ENCODE measurements at regions not wholly inside any gene's neighbourhood (a gene's known extent, or its start where the extent isn't known, plus 50 kb on each side); places are given as distances from the start of the nearest gene placed in this dataset.
A peak's percentile ranks its signal among the peaks of the same experiment; 100 is the strongest.

DNA sequence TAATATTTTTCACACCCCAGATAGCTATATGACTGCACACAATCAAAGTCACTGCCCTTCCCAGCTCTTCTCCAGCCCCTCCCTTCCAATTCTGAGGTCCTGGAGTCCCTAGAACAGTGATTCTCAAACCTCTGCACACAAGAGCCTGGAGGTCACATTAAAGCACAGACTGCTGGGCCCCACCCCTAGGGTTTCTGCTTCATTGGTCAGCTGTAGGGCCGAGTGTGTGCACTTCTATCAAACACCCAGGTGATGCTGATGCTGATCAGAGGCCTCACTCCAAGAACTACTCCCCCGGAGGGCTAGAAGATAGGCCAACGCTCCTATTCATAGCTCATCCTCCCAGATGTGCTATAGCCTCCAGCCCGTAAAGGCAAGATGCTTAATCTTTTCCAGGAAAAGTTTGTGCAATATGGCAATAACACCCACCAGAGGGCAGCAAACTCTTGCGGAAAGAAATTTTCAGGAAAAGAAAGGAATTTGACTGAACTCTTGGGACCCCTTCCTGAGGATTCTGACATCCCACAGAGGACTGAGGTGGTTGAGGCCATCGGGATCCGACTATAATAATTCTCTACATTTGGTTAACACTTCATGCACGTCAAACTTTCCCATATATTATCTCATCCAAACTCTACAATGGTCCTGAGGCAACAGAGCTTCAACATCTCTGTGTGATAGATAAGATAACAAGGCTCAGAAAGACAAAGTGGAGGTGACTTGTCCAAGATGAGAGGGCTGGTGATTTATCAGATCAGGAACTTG is 194.2 kb upstream of the PKDCC start:
- DNase-seq (ENCODE audit: low read depth): no peak

DNA sequence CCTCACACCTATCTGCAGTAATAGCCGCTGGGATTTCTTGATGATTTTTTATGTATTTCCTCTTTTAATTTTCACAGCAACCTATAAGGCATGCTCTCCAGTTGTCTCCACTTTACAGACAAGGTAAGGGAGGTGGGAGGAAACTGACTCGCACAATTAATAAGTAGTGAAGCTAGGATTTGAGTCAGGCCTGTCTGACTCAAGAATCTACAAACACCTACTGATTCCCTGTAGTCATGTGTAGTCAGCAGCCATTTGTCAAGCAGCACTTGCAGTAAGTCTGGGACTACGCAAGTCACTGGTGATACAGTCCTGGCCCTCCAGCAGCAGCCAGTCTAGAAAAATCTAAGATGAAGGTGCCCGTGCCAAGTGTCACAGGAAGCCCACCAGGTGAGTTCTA is 193.6 kb upstream of the PKDCC start:
- no peak for DNase-seq (ENCODE audit: low read depth)

DNA sequence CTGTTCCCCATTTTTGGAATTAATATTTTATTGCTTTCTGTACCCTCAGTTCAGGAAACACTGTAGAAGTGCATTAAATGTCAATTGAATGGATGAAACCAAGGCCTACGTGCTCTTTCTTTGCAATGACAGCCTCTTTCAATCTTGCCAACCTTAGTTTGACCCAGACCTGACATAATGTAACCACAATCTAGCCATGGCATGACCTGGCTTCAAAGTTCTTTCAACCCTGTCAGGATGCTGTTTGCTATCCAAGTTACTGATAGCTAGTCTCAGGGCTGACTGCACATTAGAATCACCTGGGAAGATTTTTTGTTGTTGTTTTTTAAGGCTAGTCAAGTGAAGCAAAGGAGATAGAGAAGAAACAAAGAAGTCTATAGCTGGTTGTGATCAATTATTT is 190.9 kb upstream of the PKDCC start:
- no peak for DNase-seq (ENCODE audit: low read depth)

DNA sequence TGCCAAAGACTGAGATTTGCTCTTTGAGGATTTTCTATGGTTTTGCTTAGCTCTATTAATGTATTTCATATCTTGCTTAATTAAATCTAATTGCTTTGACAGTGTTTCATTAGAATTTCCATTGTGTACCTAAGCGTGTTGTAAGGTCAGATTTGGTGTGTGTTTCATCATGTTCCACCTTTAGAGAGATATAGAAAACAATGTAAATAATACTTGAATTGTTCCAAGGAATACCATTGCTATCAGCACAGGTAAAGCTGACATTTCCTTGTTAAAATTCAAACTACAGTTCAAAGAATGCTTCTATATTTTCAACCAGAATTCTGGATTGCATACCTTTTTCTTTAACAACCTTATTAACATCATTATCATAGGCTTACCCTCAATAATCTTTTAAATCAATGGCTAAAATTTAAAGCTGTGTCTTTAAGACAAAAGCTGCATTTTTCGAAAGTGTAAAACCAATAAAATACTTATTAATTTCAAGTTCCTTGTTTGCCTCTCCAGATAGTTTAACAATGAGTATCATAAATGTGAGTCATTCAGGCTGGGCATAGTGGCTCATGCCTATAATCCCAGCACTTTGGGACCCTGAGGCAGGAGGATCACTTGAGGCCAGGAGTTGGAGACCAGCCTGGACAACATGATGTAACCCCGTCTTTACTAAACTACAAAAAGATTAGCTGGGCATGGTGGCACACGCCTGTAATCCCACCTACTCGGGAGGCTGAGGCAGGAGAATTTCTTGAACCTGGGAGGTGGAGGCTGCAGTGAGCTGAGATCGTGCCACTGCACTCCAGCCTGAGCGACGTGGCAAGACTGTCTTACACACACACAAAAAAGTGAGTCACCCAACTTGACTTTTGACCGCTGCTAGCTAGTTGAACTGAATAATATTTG is 188.0 kb upstream of the PKDCC start:
- DNase-seq (ENCODE audit: low read depth): no peak

DNA sequence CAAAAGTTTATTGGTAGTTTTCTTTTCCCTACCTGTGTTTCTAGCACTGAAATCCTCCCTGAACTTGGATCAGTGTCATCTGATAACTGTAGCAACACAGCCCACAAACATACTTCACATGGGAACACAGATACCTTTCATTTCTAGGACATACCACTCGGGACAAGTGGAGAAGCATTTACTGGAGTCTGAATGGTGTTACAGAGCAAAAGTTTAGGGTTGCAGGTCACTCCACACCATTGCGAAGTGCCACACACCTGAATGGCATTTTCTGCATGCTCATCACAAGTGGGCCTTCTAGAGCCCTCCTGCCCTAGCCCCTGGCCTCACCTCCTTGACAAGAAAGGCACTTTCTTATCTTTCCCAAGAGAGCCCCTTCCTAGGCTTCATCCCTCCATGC is 184.8 kb upstream of the PKDCC start:
- DNase-seq (ENCODE audit: low read depth): no peak

DNA sequence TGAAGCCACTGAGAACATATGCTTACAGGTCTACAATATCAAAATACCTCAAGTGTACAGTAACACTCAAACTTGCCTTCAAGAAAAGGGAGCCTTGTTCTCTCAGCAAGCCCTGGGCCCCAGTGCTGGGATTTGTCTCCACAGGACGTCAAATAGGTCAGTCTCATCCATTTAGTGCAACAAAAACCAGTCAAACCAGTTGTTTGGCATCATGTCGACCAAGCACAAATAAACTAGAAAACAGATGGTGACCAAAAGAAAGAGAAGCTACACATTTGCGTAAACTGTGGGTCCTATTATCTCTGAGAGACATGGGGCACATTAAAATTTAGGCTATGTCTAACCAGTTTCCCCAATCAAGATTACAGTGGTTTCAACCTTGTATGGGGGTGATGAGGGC is 182.6 kb upstream of the PKDCC start:
- no peak for DNase-seq (ENCODE audit: low read depth)

DNA sequence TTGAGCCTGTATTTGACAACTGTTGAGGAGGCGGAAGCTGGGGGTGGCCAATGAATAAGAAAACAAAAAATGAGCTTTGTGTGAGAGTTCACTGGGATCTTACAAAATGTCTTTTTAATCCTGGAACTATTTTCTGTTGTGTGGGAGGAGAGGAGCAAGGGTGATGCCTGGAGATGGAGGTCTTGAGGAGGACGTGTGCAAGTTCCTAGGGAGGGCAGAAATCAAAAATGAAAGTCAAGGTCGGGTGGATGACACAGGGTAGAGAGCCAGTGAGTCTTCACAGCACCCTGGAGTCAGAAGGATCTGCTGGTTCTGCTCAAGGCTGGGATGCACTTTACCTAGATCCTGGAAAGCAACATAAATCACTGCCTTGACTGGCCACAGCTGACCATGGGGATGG is 180.3 kb upstream of the PKDCC start:
- DNase-seq (ENCODE audit: low read depth): no peak

DNA sequence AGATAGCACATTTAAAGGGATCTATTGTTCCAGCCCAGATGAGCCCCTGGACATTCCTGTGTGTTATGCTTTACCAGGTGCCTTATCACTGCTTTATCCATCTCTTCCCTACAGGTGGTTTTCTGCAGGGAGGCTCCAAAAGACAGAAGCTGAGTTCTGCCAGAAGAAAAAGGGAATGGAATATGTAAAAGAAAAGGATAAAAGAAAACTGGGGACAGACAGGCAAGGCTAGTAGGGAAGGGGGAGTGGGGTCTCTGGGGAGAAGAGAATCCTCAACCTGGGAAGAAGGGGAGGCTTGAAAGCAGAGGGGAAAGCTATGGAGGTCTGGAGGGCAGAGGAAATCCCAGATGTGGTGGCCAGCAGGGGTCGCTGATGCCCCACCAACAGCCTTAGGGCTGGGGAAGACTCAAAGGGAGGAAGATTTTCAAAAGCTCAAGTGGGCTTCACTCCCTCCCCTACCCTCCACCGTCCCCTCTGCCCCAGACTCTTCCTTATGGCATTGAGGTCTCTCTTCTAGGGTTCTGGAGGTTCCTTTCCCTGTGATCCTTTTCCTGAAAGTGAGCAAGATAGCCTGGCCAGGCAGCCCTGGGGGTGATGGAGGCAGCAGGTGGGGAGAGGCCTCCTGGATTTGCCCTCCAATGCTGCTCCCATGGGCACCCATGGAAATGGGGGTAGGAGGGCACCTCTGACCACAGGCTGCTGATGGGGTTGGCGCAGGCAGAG is 178.1 kb upstream of the PKDCC start:
- peak; percentile 23 for DNase-seq (ENCODE audit: low read depth)

DNA sequence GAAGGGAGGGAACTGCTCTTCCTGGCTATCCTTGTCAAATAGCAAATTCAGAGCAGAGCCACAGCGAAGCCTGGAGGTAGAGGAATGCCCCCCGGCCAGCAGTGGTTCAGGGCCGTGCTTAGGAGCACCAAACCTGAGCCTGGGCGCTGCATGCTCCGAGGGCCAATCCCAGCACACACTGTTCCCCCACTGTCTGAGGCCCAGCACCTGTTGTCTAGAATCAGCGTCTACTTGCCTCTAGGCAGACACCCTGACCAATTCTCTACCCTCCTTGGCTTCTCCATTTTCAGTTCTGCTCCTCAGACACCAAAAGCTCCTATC is 177.6 kb upstream of the PKDCC start:
- no peak for DNase-seq (ENCODE audit: low read depth)

DNA sequence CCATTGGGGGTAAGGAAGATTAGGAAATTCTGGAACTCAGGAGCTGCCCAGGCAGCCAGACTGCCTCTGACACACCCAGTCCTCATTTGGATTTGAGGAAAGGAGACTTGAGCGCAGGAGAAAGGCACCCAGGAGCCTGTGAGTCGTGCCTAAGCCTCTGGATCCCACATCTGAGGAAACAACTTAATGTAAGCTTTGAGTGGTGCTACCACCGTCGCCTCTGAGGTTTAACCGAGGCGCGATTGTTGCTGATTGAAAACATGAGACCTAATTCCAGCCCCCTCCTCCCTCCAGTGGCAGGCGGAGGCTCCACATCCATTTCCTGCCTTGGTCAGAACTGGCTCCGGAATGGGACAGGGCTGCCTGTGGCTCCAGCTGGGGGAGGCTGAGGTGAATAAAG is 176.7 kb upstream of the PKDCC start:
- DNase-seq (ENCODE audit: low read depth): no peak

DNA sequence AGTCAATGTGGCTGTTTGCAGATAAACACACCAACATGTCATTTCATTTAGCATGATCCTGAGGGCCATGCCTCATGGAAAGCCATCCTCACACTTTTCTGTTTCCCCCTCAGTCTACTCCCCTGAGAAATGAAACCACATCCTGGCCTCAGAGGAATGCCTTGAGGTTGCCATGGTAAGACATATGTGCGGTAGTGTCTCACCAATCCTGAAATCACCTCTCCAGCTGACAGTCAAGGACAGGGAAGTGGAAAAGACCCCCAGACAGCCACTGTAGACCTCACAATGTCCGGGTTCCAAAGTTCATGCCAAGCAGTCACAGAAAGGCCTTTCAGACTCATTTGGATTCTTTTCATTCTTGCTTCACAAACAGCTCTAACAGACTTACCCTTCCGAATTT is 175.2 kb upstream of the PKDCC start:
- DNase-seq (ENCODE audit: low read depth): no peak

DNA sequence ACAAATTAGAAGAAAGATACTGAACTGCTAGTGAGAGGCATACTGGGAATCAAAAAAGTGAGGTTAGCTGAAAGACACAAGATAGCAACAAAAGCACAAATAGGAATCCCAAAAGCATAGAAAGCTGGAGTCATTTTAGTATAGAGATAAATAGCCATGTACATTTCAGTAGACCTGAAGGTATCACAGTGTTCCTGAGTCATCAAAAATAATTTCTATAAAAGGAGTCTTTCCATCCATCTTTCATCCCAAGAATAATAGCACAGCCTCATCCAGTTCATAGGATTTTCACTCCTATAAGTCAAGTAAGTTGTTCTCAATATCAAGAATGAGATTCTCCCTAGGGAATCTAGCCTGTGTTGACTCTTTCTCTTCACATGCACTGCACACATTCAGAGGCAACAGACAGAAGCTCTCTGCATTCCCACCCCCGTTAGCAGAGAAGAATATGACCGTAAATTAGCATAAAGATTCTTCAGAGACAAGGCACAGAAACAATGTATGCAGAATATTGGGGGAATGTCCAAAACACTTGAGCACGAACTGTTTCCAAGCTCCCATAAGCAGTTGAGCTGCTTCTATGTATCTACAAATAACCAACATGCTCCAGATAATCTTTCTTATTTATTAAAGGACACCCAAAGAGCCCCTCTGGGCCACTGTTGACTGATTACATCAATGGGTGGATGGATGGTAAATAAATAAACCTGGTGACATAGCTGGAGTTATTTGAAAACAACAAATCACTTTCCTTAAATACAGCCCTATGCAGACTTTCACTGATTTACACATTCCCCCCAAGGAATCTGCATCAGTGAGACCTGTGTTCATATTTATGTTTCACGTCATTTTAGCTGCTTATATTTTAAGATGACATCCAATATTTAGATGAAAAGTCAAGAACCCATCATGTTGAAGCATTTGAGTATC is 174.5 kb upstream of the PKDCC start:
- DNase-seq (ENCODE audit: low read depth): no peak

DNA sequence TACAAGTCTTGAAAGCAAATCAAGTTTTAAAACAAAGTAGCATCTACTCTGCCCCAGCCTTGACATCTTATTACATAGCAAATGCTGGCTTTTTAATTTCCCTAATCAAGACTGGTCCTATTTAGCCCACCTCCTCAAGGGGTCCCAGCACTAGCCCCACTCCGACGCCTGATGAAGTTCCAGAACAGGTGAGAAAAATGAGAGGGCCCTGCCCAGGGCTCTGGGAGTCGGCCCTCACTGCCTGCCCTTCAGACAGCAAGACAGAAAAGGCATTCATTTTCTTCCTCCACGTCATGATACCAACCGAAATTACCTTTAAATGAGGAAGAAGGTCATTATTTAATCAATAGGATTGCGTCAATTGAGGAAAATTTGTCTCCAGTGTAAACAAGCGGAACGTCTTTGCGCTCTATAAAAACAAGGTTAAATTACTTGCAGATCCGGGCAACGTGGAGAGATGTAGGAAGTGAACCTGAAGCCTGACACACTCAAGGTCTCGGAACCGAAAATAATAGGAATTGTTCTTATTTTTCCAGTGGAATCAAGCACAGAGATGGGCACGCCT is 170.6 kb upstream of the PKDCC start:
- DNase-seq (ENCODE audit: low read depth): no peak

DNA sequence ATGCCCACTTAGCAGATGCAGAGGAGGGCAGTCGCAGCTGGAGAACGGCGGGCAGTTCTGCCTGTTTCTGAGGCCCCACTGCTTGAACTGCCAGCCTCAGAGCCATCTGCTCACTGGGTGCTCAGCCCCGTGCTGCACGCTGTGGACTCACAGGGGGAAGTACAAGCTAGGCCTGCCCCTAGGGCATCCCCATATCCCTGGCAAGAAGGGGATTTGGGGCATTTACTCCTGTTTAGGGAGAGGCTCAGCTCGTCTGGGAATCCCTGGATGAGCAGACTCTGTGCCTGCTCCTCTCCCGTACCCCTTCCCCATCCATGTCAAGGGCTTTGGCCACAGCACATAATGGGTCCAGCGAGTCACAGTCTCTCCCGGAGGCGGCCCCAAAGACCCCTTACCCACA is 169.8 kb upstream of the PKDCC start:
- DNase-seq (ENCODE audit: low read depth): no peak

DNA sequence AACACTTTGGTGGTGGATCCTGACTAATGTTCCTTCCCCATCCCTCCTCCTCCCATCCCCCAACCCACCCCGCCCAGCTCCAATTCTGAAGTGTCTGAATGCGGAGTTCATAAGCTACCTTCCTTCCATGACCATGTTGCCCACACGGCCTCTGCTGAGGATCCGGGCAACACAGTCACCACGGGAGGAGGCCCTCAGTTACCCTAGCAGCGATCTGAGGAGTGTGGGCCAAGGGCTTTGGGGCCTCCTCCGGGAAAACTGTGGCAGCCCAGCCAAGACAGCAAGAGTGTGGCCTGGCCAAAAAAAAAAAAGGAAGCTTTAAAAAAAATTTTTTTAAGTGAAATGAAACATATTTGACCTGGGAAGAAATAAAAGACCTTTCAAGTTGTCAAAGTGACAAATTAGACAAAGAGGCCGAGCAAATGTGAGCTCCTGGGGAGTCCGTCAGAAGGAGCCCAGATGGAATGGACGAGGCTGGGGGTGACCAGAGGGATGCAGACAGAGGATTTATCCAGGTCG is 169.0 kb upstream of the PKDCC start:
- DNase-seq (ENCODE audit: low read depth): no peak

DNA sequence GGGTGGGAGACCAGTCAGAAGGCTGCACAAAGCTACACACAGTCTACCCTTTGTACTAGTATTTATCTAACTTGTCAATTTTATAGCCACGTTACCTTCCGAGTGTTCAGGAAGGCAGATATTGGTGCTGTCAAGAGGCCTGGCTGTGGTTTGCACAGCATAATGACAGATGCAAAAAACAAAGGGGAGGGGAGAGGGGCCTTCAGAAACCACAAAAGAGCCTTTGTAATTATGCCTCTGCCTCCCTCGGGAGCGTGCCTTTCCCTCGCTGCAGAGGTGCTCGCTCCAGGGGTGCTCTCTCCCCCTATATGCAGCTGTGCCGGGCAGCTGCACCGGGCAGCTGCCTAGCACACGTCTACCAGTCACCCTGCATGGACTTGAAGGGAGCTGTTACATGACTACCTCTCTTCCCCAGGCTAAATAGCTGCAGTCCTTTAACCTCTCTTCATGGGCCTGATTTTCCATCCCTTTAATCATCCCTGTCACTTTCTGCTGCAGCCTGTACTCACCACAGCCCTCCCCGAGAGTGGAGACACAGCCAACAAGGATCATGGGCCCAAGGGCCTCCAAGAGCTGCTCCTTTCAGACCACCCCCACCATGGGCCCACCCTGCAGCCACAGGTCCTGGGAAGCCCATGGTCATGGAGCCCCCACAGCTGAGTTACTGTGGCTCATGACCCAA is 168.4 kb upstream of the PKDCC start:
- no peak for DNase-seq (ENCODE audit: low read depth)

DNA sequence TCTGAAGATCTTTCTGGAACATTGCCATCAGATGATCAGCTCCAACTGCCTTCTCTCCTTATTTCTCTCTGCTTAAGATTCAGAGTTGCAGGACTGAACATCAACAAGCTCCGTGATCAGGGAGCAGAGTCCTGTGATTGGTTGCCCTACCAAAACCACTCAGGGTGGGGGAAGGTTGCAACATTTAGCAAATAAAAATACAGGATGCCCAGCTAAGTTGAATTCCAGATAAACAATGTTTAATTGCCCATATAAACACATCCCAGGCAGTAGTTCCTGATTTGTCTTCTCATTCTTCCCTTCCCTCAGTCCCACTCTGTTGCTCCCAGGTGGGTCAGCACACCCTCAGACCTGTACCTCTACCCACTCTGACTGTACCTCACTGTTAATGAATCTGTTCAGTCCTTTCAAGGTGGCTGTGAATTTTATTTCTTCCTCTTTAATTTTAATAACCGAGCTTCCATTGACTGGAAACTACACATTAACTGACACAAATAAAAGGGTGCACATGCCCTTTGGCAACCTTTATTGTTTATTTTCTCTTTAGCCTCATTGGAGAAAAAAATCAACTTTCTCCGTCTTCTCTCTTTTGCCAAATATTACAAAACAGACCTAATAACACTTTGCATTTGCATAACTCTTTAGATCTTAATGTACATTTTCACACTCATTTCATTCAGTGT is 167.1 kb upstream of the PKDCC start:
- no peak for DNase-seq (ENCODE audit: low read depth)

DNA sequence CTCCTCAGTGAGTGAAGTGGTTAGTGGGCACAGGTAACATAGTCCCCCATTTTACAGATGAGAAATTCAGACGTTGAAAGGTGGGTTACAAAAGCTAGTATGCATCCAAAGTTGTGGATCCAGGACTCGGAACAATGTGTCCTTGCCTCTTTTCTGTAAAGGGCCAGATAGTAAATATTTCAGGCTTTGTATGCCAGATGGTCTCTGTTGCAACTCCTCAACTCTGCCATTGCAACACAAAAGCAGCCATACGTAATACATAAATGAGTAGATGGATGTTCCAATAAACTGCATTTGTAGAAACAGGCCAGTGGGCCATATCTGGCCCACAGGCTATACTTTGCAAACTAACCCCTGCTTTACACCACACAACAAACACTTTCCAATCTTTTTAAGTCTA is 166.6 kb upstream of the PKDCC start:
- DNase-seq (ENCODE audit: low read depth): no peak

DNA sequence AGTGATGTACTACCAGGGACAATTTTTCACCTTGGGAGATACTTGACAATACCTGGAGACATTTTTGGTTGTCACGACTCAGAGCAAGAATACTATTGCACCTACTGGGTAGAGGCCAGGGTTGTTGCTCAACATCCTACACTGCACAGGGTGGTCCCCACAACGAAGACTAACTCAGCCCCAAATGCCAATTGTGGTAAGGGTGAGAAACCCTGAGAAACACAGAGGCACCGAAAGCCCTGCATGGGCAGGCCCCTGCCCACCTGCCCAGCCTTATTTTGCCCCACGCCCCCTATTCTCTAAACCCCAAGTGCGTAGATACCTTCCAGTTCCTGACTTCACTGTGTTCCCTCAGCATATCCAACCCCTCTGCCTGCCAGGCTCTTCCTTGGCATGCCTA is 163.1 kb upstream of the PKDCC start:
- no peak for DNase-seq (ENCODE audit: low read depth)

DNA sequence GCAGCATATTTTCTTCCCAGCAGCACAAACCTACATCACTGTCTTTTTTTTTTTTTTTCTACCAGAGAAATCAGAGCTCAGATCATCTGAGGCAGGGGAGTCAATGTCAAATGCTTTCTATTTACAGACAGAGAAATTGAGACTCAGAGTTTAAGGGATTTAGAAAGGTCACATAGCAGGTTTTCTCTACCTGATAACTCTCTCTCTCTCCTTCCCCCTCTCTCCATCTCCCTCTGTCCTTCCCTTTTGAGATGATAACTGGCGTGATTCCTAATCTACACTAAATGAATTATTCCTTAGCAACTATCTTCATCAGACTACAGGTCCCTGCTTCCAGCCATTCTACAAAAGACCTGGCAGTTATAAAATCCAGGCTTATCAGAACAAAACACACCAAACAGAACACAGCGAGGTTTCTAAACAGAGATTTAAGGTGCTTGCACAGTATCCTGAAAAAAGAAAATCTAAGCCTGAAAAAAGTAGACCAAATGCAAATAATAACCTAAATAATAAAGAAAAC is 161.6 kb upstream of the PKDCC start:
- DNase-seq (ENCODE audit: low read depth): no peak
